Panc1 (cell line): ENCODE measurements at regions not wholly inside any gene's neighbourhood (a gene's known extent, or its start where the extent isn't known, plus 50 kb on each side); places are given as distances from the start of the nearest gene placed in this dataset.

Experiments
- ATAC-seq: fragments of 200-7000 bp; cut with Tn5 transposase; 2 replicates; pipeline ENCODE4 v1.9.1; 2020; ENCODE audit warnings: mild to moderate bottlenecking, moderate library complexity
- BruUV-seq: library from RNA; stranded (reverse); fragments of 400-500 nt; replicated peaks from 2 replicates; lab custom pipeline; 2021; lab: Mats Ljungman, UMichigan
- CTCF ChIA-PET: fragments of 300-600 bp; sonication (Branson Sonifier 250); formaldehyde crosslinking; loops from one replicate; lab custom pipeline; 2022; ENCODE audit warnings: antibody characterized with exemption; lab: Charles Lee
- POLR2A ChIA-PET: fragments of 300-600 bp; sonication (Branson Sonifier 250); formaldehyde crosslinking; loops from one replicate; lab custom pipeline; 2022; ENCODE audit warnings: antibody characterized with exemption; lab: Charles Lee
- DNase-seq: peaks from one replicate; pipeline ENCODE4 v3.0.0-alpha.2; 2010; ENCODE audit warnings: low read depth, low spot score
- H3K27ac ChIP-seq: 2 replicates; pipeline ENCODE4 v1.5.1; 2011; ENCODE audit warnings: mild to moderate bottlenecking, low read length, inconsistent platforms
- H3K27me3 ChIP-seq: fragments of 200-500 bp; sonication (Bioruptor generic); 2 replicates; pipeline ENCODE4 v1.6.0; 2014; ENCODE audit warnings: low read length, inconsistent platforms; ENCODE audit not compliant: control insufficient read depth, insufficient read depth
- H3K36me3 ChIP-seq: fragments of 200-500 bp; sonication (Bioruptor generic); 2 replicates; pipeline ENCODE4 v1.5.1; 2014; ENCODE audit warnings: inconsistent platforms, mild to moderate bottlenecking, low read length, moderate library complexity; ENCODE audit not compliant: control insufficient read depth, insufficient read depth
- H3K4me1 ChIP-seq: 2 replicates; pipeline ENCODE4 v1.5.1; 2011; ENCODE audit warnings: inconsistent platforms, mild to moderate bottlenecking, low read length, moderate library complexity; ENCODE audit not compliant: control insufficient read depth, insufficient read depth
- H3K4me3 ChIP-seq, 2 experiments: 2 replicates each; pipeline ENCODE4 v1.5.1; 2011 to 2012; ENCODE audit warnings: low read depth in 2 of 2, low read length in 2 of 2, mild to moderate bottlenecking in 2 of 2, inconsistent platforms in 1 of 2, moderate library complexity in 1 of 2
- H3K9me3 ChIP-seq: fragments of 200-500 bp; sonication (Bioruptor generic); 2 replicates; pipeline ENCODE4 v1.5.1; 2014; ENCODE audit warnings: low read depth, mild to moderate bottlenecking, inconsistent platforms, low read length, moderate library complexity; ENCODE audit not compliant: control insufficient read depth, insufficient read depth
- POLR2AphosphoS5 ChIP-seq: IDR thresholded peaks from 2 replicates; pipeline ENCODE4 v1.6.1; 2012; ENCODE audit warnings: mild to moderate bottlenecking, low read depth, low read length, moderate library complexity
- SIN3A ChIP-seq: IDR thresholded peaks from 2 replicates; pipeline ENCODE4 v1.6.1; 2012; ENCODE audit warnings: low read depth, mild to moderate bottlenecking, low read length, moderate library complexity, borderline replicate concordance; ENCODE audit not compliant: insufficient read depth
- TCF7L2 ChIP-seq: IDR thresholded peaks from 2 replicates; pipeline ENCODE4 v1.6.1; 2011; ENCODE audit warnings: mild to moderate bottlenecking, low read depth, low read length, inconsistent platforms
- in situ Hi-C: cut with HindIII; loops from 2 replicates; pipeline ENCODE4 v1.10.0; 2016; ENCODE audit warnings: low sequenced_read_pairs, low pct_unique_long_range_greater_than_20kb
- intact Hi-C: fragments of 100-400 bp; cut with micrococcal nuclease; formaldehyde crosslinking; loops from one replicate; pipeline ENCODE4 v1.10.0; 2022; ENCODE audit not compliant: unreplicated experiment
- TF ChIP-seq, protein P1 (sequence below), 2 experiments: IDR thresholded peaks; 2 replicates each; pipeline ENCODE4 v1.6.1; 2011 to 2012; ENCODE audit warnings: low read depth in 2 of 2, control low read depth in 1 of 2, low read length in 1 of 2, mild to moderate bottlenecking in 1 of 2, moderate library complexity in 1 of 2; ENCODE audit not compliant: insufficient read depth in 1 of 2
- TF ChIP-seq, protein P2 (sequence below): fragments of 450-650 bp; IDR thresholded peaks from 2 replicates; pipeline ENCODE4 v1.5.1; 2017; ENCODE audit warnings: mild to moderate bottlenecking

DNA sequence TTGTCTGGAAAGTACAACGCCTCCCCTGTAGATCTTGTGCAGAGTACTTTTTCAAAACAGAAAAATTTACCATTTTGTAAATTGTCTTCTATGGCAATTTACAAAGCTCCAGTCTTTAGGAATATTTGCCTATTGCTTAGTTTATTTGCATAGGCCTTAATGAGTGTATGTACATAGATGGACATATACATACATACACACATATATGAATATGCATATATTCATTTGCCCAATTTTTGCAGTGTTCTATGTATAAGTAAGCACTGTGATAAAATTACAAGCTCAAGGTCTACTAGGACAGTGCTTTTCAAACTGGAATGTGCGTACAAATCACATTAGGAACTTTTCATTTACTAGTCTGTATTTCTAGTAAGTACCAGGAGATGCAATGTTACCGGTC is 301.3 kb upstream of the SMARCA2 start:
- intact Hi-C loops (no loop called here), in situ Hi-C loops (no loop called here)
- no peak overlapping the region for H3K27ac ChIP-seq
- H3K4me1 ChIP-seq: no peaks in the 10 kb centered on the region
- ATAC-seq (no peak), DNase-seq (no peak)
- TF ChIP-seq POLR2AphosphoS5: no peak
- TF ChIP-seq, protein P1, sequence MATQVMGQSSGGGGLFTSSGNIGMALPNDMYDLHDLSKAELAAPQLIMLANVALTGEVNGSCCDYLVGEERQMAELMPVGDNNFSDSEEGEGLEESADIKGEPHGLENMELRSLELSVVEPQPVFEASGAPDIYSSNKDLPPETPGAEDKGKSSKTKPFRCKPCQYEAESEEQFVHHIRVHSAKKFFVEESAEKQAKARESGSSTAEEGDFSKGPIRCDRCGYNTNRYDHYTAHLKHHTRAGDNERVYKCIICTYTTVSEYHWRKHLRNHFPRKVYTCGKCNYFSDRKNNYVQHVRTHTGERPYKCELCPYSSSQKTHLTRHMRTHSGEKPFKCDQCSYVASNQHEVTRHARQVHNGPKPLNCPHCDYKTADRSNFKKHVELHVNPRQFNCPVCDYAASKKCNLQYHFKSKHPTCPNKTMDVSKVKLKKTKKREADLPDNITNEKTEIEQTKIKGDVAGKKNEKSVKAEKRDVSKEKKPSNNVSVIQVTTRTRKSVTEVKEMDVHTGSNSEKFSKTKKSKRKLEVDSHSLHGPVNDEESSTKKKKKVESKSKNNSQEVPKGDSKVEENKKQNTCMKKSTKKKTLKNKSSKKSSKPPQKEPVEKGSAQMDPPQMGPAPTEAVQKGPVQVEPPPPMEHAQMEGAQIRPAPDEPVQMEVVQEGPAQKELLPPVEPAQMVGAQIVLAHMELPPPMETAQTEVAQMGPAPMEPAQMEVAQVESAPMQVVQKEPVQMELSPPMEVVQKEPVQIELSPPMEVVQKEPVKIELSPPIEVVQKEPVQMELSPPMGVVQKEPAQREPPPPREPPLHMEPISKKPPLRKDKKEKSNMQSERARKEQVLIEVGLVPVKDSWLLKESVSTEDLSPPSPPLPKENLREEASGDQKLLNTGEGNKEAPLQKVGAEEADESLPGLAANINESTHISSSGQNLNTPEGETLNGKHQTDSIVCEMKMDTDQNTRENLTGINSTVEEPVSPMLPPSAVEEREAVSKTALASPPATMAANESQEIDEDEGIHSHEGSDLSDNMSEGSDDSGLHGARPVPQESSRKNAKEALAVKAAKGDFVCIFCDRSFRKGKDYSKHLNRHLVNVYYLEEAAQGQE (IDR thresholded peaks at IDR 0.05; ENCODE audit: insufficient read depth in 1 of 2, low read depth in 2 of 2, low read length in 1 of 2): no peak
- TF ChIP-seq, protein P2, sequence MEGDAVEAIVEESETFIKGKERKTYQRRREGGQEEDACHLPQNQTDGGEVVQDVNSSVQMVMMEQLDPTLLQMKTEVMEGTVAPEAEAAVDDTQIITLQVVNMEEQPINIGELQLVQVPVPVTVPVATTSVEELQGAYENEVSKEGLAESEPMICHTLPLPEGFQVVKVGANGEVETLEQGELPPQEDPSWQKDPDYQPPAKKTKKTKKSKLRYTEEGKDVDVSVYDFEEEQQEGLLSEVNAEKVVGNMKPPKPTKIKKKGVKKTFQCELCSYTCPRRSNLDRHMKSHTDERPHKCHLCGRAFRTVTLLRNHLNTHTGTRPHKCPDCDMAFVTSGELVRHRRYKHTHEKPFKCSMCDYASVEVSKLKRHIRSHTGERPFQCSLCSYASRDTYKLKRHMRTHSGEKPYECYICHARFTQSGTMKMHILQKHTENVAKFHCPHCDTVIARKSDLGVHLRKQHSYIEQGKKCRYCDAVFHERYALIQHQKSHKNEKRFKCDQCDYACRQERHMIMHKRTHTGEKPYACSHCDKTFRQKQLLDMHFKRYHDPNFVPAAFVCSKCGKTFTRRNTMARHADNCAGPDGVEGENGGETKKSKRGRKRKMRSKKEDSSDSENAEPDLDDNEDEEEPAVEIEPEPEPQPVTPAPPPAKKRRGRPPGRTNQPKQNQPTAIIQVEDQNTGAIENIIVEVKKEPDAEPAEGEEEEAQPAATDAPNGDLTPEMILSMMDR: no peak
- no peak for TF ChIP-seq SIN3A
- no peak for TF ChIP-seq TCF7L2
- H3K4me3 ChIP-seq: no peak overlapping the region
- ChIA-PET CTCF (no interaction called here), POLR2A (no interaction called here)
- no peaks in the 10 kb centered on the region for H3K36me3 ChIP-seq
- H3K9me3 ChIP-seq: no peaks in the 10 kb centered on the region
- no TSS peak for BruUV-seq
- no peaks in the 10 kb centered on the region for H3K27me3 ChIP-seq

DNA sequence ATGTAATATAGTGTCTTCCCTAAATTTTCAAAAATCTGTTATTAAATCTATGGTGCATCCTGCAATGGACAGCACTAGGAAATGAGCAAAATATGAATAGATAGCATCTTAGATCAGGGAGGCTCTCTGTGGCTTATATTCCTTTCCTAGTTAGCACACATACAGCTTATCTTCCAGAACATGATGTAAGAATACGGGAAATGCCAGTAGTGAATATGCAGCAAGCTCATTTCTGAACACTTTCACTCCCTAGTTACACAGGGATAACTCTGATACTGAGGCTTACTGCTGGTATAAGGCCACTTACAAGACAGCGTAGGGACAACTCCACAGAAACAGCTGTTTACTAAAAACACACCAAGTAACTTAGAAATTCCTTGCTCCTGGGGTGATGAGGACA is 297.3 kb upstream of the SMARCA2 start:
- POLR2A ChIA-PET: no interaction called here
- no peak for TF ChIP-seq SIN3A
- TF ChIP-seq, protein P1 (IDR thresholded peaks at IDR 0.05; ENCODE audit: insufficient read depth in 1 of 2, low read depth in 2 of 2, low read length in 1 of 2): no peak
- no peak for TF ChIP-seq POLR2AphosphoS5
- TF ChIP-seq, protein P2: no peak
- no peak for TF ChIP-seq TCF7L2
- H3K9me3 ChIP-seq: no peaks in the 10 kb centered on the region
- H3K27me3 ChIP-seq: no peaks in the 10 kb centered on the region
- H3K27ac ChIP-seq: no peak overlapping the region
- DNase-seq (no peak), ATAC-seq (no peak)
- BruUV-seq: no TSS peak
- intact Hi-C loops: no loop called here
- in situ Hi-C loops: no loop called here
- no peaks in the 10 kb centered on the region for H3K36me3 ChIP-seq
- H3K4me1 ChIP-seq: no peaks in the 10 kb centered on the region
- no peak overlapping the region for H3K4me3 ChIP-seq
- CTCF ChIA-PET: no interaction called here
